ENCODE measurements at regions not wholly inside any gene's neighbourhood (a gene's known extent, or its start where the extent isn't known, plus 50 kb on each side); places are given as distances from the start of the nearest gene placed in this dataset.

DNA sequence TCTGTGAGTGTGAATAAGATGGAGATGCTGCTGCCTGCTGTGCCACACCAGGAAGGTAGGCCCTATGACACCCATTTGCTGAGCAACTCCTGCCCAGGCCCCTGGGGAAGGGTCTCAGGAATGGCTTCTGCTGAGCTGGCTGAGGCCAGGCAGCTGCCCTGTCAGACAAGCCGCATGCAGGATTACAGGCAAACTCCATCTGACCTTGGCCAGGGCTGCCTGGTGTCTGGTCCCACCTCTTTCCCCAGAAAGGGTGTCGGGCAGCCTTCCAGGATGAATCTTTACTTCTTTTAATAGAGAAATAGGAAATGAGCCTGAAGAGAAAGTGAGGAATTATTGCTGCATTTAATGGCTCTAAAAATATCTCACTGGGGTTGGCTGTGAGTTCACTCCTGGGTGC lies 182.5 kb downstream of the IRX5 start:
- in situ Hi-C loops (cut with MboI; ENCODE audit: low sequenced_read_pairs) = no loop called here

DNA sequence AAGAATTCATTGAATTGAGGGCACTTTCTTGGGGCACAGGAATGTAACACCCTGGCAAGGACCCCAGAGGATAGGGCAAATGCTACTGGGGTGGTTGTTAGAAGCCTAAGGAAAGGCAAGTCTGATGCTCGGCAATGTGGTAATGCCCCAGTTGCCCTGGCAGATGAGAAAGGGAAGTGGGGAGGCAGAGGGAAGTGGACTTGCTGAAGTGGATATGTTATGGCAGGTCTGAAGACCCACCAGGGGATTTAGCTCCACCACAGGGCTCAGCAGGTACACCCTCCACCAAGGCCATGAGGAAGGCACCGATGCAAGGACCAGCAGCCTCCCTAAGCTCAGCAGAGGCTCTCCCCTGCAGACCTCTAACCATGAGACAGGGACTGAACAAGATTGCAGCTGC lies 184.8 kb downstream of the IRX5 start:
- in situ Hi-C loops (cut with MboI; ENCODE audit: low sequenced_read_pairs) = no loop called here

DNA sequence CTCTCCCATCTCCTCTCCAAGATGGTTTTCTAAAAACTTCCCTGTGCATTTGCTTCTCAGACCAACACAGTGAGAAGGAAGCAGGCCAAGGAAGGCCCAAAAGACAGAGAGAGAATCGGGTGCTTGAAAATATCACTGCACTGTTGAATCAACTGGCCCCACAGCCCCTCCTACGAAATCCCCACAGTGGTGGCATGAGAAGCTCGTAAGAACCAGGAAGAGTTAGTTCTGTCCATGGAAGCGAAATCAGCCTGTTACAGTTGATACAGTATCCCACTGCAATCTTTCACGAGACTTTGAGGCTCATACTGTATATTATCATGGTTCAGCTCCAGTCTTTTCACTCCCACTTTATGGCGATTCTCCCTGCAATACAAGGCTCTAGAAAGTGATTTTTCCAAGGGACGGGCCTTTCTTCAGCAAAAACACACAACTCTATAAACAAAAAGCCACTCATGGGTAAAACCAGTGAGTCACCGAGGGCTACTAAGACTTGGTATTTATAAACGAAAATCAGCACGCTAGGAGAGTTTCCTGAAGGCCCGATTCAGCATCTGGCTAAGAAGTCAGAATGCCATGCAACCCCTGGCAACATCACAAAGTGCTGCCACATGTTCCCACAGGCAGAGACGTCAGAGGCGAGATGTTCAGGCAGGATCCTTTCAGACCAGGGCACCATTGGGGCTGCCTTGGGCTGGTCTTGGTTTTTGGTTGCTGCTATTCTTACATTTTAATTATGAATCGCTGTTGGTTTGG lies 185.7 kb downstream of the IRX5 start:
- in situ Hi-C loops (cut with MboI; ENCODE audit: low sequenced_read_pairs) = no loop called here

DNA sequence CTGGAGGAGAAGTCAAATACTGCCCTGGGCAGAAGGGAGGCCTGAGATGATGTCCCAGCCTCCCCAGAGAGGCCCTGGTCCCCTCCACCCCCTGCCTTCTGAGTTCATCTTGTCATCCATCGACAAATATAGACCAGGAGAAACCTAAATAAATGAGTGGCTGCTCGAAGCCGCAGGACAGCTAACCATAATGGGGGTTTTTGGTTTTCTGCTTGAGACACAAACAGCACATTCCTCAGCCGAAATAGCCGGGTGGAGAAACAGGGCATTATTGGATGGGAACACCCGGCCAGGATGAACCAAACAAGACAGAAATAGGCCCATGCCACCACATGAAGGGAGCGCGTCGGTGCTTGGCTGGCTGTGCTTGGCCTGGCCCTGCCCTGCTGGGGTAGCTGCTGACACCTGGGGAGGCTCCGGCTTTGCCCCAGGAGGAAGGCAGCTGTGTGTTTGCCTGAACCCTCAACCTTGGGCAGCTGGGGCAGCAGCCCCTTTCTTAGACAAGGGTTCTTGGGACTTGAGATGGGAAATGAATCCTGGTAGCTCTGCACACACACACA lies 188.1 kb downstream of the IRX5 start:
- in situ Hi-C loops (cut with MboI; ENCODE audit: low sequenced_read_pairs) = no loop called here

DNA sequence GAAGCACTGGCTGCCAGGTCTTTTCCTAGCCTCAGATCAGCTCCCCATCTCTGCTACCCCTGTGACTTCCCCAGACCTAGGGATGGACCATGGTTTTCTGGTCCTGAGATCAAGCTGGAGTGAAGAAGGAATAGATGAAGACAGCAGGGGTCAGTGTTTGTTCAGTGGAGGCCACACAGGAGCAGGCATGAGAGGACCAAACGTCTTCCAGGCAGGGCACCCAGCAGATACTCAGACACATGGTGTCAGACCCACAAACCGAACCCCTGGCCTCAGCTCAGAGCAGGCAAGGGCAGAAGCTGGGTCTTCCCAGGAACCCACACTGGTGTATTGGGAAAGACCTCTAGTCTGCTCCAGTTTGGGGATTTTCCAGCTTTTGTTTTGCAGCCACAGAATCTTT lies 189.7 kb downstream of the IRX5 start:
- in situ Hi-C loops (cut with MboI; ENCODE audit: low sequenced_read_pairs) = no loop called here

DNA sequence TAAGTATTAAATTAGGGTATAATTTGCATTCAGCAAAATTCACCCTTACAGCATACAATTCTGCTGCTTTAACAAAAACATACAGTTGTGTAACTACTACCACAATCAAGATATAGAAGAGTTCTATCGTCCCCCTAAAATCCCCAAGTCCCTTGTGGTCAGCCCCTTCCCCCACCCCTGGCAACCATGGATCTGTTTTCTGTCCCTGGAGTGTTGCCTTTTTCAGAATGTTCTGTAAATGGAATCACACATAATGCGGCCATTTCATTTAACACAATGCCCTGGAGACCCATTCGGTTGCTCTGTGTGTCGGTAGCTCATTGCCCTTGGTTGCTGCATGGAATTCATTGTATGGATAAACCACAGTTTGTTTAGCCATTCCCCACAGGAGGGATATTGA lies 190.2 kb downstream of the IRX5 start:
- in situ Hi-C loops (cut with MboI; ENCODE audit: low sequenced_read_pairs) = no loop called here

DNA sequence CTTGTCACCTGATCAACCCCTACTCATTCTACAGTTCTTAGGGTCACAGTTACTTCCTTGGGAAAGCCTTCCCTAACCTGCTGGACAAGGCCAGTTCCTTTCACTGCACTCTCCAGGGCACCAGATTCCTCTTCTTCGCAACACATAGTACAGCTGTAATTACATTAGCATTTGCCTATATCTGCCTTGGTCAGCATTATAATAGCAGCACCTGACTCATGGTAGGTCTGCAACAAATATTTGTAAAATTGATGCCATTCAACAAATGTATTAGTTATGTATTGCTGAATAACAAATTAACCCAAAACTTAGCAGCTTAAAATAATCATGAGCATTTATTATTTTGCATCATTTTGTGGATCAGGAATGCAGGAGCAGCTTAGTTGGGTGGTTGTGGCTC lies 193.0 kb downstream of the IRX5 start:
- in situ Hi-C loops (cut with MboI; ENCODE audit: low sequenced_read_pairs) = no loop called here

DNA sequence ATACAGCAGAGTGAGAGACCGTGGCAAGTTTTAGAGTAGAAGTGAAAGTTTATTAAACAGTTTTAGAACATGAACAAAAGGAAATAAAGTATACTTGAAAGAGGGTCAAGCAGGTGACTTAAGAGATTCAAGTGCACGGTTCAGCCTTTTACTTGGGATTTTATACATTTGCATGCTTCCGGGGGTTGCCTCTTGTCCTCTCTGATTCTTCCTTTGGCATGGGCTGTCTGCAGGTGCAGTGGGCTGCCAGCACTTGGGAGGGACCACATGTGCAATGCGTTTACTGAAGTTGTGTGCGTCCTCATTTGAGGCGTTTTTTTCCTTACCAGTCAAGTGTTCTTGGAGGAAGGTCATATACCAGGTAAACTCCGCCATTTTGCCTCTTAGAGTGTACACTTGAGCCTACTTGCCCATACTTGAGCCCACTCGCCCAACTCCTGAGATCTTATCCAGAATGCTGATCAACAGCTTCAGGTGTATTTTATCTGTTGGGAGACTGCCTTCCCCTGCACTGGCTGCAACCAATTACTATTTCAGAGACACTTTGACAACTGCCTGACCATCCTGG lies 195.2 kb downstream of the IRX5 start:
- in situ Hi-C loops (cut with MboI; ENCODE audit: low sequenced_read_pairs) = no loop called here

DNA sequence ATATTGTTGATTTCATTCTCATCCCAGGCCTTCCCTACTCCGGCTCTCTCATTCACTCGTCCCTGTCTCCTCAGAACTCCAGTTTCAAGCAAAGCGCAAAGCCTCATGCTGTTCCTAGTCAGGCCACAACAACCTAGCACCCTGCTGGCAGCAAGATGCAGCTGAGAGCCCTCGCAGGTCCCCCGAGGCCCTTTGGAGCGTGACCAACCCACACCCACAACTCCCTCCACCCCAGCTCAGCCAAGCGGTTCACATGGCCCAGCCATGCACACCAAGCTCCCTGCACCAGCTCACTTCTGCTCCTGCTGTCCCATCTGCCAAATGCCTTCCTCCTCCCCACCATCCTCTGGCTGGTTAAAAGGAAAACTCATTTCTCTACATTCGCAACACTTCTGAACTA lies 195.8 kb downstream of the IRX5 start:
- in situ Hi-C loops (cut with MboI; ENCODE audit: low sequenced_read_pairs) = no loop called here

DNA sequence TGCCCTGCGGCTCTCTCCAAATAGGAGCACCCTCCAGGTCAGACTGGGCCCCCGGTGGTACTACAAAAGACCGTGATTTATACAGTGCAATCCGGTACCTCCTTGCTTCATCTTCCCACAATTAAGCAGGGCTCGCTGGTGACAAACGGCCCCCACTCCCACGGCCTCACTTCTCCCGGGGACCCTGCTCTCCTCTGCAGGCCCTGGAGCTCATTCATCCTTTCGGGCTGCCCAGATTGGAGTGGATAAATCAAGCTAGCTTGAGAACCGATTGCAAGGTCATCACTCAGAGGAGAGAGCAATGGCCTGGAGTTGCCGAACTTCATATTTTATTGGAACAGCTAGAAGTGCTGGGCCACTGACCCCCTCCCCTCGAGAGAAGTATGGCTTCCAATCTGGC lies 193.5 kb upstream of the IRX6 start:
- in situ Hi-C loops (cut with MboI; ENCODE audit: low sequenced_read_pairs) = no loop called here

DNA sequence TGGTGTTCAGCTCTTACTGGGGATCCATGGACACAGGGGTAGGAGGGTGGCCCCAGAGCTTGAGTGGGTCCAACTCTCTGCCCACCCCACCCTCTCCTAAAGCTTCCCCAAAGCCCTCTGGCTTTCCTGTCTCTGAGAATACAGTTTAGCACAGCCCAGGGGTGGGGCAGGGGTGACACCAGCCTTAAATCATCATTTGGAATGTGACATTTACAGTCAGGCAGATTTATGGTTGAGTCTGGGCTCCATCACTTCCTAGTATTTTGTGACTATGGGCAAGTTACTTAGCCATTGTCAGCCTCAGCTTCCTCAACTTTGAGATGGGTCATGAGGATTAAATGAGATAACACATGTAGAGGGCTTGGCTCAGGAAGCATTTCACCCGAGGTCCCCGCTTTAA lies 193.1 kb upstream of the IRX6 start:
- in situ Hi-C loops (cut with MboI; ENCODE audit: low sequenced_read_pairs) = no loop called here

DNA sequence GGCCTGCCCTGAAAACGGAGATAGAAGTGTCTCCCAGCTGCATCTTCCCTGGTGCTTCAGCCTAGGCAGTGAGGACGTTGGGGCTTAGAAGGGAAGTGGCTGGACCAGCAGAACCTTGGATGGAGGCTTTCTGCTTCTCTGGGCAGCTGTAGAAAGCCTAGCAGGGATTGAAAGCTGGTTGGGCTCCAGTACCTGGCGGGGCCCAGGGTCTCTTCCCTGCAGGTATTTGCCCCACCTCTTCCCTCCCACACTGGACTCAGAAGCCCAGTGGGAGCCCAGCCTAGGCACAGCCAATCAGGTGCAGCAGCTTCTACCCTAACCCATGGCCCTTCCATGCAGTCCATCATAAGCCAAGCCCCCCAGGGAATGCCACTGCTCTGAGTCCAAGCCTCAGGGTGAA lies 190.3 kb upstream of the IRX6 start:
- in situ Hi-C loops (cut with MboI; ENCODE audit: low sequenced_read_pairs) = no loop called here

DNA sequence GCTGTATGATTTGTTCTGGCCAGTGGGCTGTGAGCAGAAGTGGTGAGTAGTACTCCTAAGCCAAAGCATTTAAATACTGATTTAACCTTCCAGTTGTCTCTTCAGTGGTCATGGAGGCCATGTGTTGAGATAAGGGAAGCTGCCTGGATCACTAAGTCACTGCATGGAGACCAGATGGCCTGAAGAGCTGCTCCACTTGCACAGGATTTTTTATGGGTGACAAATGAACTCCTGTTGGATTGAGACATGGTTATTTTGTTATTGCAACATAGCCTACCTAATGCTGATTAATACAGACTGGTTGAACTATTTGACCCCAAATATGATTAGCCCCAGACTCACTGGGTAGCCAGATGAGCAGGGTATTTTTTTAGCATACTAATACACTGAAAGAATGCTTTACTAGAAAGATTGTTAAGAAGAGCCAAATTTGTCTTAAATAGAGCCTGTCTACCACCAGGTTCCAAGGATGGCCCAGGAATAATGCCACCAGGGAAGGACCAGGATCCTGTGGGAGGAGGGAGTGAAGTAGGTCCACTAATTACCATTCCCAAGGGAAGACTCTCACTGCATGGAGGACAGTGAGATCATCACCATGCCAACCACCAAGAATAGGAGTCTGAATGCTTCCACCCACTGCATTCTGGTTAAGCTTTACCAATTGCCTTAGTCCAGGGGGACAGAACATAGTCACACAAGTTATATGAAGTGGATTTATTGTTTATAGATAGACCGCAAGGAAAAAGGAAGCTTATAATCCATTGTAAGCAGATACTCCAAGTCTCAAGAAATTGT lies 187.4 kb upstream of the IRX6 start:
- in situ Hi-C loops (cut with MboI; ENCODE audit: low sequenced_read_pairs) = no loop called here

DNA sequence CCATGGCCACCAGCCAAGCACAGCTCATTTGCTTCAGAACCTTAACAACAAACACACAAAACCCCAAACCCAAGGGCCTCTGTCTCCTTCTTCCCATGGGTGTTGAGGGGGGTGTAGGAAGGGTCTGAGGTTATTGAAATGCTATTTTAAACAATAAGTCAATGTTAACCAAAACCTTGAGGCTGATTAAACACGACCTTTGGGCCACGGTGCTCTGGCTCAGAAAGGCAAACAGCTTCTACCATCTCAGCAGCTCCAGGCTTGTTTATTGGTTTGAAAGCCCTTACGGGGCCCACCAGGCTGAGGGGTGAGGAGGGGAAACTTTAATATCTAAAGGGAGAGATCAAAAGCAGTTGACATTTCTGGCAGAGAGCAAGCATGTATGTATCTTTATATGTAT lies 185.7 kb upstream of the IRX6 start:
- in situ Hi-C loops (cut with MboI; ENCODE audit: low sequenced_read_pairs) = no loop called here

DNA sequence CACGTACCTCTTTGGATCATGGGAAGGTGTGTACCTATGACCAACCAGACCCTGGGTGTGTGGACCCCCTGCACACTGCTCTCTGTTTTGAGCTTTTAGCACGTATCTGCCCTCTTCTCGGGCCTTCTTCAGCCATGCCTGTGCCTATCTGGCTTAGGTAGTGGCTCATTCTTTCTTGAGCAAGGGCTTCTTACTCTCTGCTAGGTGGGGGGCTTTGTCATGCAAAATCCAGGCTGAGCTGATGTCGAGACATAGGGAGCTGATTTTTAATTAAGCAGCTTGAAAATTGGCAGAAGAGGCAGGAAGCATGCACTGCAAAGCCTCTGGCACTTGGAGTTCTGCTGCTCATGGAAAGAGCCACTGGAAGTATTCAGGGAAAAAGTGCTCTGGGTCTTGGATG lies 181.6 kb upstream of the IRX6 start:
- in situ Hi-C loops (cut with MboI; ENCODE audit: low sequenced_read_pairs) = no loop called here

DNA sequence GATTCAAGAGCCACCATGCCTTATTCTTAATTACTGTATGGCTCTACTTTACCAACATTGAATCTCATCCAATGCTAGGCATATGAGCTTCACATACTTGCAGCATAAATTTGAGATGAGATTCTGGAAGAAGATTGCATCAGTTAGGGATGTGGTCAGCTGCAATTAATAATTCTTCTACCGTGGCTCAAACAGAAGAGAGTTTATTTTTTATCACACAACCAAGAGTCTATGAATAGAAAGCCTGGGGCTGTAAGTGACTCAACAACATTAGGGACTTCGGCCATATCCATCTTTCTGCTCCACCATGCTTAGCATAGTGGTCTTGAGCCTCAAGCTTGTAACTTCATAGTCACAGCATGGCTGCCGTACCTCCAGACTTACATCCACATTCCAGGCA lies 179.4 kb upstream of the IRX6 start:
- in situ Hi-C loops (cut with MboI; ENCODE audit: low sequenced_read_pairs) = no loop called here

DNA sequence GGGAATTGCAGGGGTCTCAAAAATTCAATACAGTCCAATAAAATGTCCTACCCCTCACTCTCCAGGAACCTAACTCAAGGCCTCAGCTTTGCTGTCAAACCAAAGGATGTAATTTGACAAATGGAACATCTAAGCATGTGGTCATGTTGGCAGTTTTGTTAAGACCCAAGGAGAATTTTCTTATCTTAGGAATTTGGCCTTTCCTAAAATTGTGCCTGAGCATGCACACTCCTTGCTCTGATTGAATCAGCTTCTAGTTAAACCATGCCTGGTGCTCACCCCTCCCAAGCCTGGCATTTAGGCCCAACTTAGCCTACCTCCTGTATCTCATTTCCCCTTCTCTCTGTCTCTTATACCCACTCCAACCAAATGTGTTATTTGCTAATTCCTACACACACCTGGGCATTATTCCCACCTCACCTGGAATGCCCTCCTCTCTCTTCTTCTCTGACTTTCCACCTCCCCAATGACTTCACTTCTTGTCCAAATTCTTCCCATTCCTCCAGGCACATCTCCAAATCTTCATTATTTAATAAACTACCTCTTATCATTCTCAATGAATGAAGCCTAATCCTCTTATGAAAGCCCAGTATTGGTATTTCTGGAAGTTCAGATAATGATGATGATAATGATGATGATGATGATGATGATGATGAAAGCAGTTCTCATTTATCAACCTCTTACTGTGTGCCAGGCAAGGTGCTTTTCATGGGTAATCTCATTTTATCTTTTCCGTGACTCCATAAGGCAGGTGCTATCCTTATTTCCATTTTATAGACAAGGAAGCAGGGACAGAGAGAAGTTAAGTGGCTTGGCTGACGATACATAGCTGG lies 178.0 kb upstream of the IRX6 start:
- in situ Hi-C loops (cut with MboI; ENCODE audit: low sequenced_read_pairs) = no loop called here

DNA sequence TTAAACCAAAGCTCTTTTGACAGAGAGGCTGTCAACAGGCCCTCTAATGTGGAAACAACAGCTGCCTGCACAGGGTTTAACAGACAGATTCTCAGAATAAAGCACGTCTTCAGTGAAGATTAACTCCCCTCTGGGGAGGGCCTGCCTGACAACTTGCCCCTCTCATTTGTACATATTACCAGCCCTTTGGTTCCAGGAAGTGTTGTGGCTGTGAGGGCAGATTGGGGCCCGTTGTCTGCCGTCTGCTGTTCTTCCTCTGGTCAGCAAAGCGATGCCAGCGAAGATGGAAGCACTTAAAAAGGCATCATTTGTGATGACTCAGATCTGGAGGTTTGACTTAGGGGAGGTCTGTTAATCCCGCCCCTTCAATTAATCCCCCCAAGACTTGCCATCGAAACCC lies 177.0 kb upstream of the IRX6 start:
- in situ Hi-C loops (cut with MboI; ENCODE audit: low sequenced_read_pairs) = no loop called here

DNA sequence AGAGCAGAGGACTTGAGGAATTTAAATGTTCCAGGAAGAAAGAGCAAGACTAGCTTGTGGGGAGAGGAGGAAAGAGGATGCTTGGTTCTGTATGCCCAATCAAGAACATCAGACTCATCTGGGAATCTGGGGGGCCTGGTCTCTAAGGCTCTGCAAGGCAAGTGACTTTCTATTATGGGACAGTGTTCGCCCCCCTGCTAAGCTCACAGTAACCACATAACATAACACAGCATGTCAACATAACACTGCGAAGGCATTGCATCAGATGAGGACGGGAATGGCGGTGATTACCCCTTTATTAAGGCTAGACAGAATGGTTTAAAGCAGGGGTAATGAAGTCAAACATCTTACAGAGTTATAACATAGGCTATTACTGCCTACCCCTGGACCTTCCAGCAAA lies 176.6 kb upstream of the IRX6 start:
- in situ Hi-C loops (cut with MboI; ENCODE audit: low sequenced_read_pairs) = no loop called here

DNA sequence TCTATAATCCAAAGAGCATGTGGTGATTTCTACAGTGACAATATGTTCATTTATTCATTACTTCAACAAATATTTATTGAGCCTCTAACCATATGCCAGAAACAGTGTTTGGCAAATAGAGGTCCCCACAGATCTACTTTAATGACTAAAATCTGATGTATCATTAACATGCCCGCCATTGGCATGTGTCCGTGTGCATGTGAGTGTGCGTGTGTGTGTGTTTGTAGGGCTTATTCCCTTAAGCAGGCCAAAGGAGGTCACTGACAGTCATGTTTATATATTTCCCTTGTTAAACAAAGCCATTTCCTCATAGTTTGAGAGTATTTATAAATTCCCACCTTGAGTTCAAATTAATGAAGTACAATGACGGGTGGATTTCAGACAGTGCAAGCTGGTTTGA lies 174.4 kb upstream of the IRX6 start:
- in situ Hi-C loops (cut with MboI; ENCODE audit: low sequenced_read_pairs) = no loop called here
